ENCODE measurements at regions not wholly inside any gene's neighbourhood (a gene's known extent, or its start where the extent isn't known, plus 50 kb on each side); places are given as distances from the start of the nearest gene placed in this dataset.

- TF ChIP-seq, protein P1, sequence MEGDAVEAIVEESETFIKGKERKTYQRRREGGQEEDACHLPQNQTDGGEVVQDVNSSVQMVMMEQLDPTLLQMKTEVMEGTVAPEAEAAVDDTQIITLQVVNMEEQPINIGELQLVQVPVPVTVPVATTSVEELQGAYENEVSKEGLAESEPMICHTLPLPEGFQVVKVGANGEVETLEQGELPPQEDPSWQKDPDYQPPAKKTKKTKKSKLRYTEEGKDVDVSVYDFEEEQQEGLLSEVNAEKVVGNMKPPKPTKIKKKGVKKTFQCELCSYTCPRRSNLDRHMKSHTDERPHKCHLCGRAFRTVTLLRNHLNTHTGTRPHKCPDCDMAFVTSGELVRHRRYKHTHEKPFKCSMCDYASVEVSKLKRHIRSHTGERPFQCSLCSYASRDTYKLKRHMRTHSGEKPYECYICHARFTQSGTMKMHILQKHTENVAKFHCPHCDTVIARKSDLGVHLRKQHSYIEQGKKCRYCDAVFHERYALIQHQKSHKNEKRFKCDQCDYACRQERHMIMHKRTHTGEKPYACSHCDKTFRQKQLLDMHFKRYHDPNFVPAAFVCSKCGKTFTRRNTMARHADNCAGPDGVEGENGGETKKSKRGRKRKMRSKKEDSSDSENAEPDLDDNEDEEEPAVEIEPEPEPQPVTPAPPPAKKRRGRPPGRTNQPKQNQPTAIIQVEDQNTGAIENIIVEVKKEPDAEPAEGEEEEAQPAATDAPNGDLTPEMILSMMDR (IDR thresholded peaks at IDR 0.05; ENCODE audit: low read depth, low read length, poor library complexity, severe bottlenecking): no peak
- TF ChIP-seq EZH2phosphoT487 (IDR thresholded peaks at IDR 0.05; ENCODE audit: borderline replicate concordance, low read length): no peak
- H3F3A ChIP-seq (ENCODE audit: control insufficient read depth, insufficient read depth): no peaks in the 10 kb centered on the region
- H3K4me2 ChIP-seq (ENCODE audit: low read length): no peak overlapping the region
- H3K36me3 ChIP-seq (ENCODE audit: control insufficient read depth, low read length): no peaks in the 10 kb centered on the region
- H3K9me2 ChIP-seq (replicated peaks; ENCODE audit: control insufficient read depth, low read length): no peaks in the 10 kb centered on the region
- H3K27ac ChIP-seq (ENCODE audit: low read depth, low read length): no peak overlapping the region
- H4K20me1 ChIP-seq (ENCODE audit: control insufficient read depth, insufficient read depth, low read depth, low read length): no peaks in the 10 kb centered on the region
- H3K4me3 ChIP-seq (ENCODE audit: low read length): no peak overlapping the region
- no peaks in the 10 kb centered on the region for H3K79me2 ChIP-seq (ENCODE audit: control insufficient read depth, low read length)
- no peaks in the 10 kb centered on the region for H3K9me3 ChIP-seq (ENCODE audit: control insufficient read depth, insufficient read depth, low read length)
- no peaks in the 10 kb centered on the region for H3K4me1 ChIP-seq (ENCODE audit: control insufficient read depth, low read length)
- H3K27me3 ChIP-seq (ENCODE audit: control insufficient read depth, low read length): no peaks in the 10 kb centered on the region
Measured at GRCh38 chr6:8325743-8326142, 109.6 kb downstream of the SLC35B3 start.

DNA sequence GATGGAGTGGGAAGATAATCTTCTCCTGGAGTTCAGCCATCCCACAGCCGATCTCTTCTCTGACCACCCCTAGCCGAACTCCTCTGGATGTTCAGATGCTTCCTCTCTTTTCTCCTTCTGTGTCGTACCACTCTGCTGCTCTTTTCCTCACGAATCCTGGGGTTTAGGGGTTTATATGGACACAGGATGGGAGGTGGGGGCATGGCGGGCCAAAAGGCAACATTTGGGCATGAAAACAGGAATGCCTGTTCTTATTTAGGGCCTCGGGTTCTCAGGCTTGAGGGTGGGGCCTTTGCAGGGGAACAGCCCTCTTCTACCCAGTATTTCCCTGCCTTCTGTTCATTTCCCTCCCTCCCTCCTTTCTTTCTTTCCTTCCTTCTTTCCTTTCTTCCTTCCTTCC is 112.7 kb downstream of the SLC35B3 start:
- no peaks in the 10 kb centered on the region for H3K9me2 ChIP-seq (replicated peaks; ENCODE audit: control insufficient read depth, low read length)
- no peaks in the 10 kb centered on the region for H3K27me3 ChIP-seq (ENCODE audit: control insufficient read depth, low read length)
- no peaks in the 10 kb centered on the region for H4K20me1 ChIP-seq (ENCODE audit: control insufficient read depth, insufficient read depth, low read depth, low read length)
- H3K4me3 ChIP-seq (ENCODE audit: low read length): no peak overlapping the region
- TF ChIP-seq, protein P1 (IDR thresholded peaks at IDR 0.05; ENCODE audit: low read depth, low read length, poor library complexity, severe bottlenecking): no peak
- no peak for TF ChIP-seq EZH2phosphoT487 (IDR thresholded peaks at IDR 0.05; ENCODE audit: borderline replicate concordance, low read length)
- no peak overlapping the region for H3K27ac ChIP-seq (ENCODE audit: low read depth, low read length)
- H3K36me3 ChIP-seq (ENCODE audit: control insufficient read depth, low read length): no peaks in the 10 kb centered on the region
- H3K4me1 ChIP-seq (ENCODE audit: control insufficient read depth, low read length): no peaks in the 10 kb centered on the region
- no peaks in the 10 kb centered on the region for H3K9me3 ChIP-seq (ENCODE audit: control insufficient read depth, insufficient read depth, low read length)
- H3F3A ChIP-seq (ENCODE audit: control insufficient read depth, insufficient read depth): no peaks in the 10 kb centered on the region
- no peak overlapping the region for H3K4me2 ChIP-seq (ENCODE audit: low read length)
- no peaks in the 10 kb centered on the region for H3K79me2 ChIP-seq (ENCODE audit: control insufficient read depth, low read length)

GRCh38 chr6:8321671-8322404 is 113.5 kb downstream of the SLC35B3 start:
- H4K20me1 ChIP-seq (ENCODE audit: control insufficient read depth, insufficient read depth, low read depth, low read length): no peaks in the 10 kb centered on the region
- H3K4me3 ChIP-seq (ENCODE audit: low read length): no peak overlapping the region

DNA sequence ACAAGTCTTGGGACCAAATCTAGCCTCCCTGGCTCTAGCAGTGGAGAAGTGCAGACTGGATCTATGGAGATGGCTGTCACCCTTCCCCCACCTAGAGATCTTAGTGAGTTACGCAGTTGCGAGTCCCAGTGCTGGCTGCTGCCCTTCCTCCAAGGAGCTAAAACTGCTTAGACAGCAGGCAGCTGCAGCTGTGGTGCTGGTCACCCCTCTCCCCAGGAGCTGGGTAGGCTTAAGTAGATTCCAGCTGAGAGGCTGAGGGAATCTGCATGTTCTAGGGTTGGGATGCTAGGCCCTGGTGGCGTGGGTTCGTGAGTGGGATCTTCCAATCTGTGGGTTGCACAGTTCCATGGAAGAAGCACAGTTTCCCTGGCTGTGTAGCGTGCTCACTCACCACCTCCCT is 120.2 kb downstream of the SLC35B3 start:
- H3K4me1 ChIP-seq (ENCODE audit: control insufficient read depth, low read length): no peaks in the 10 kb centered on the region

More at GRCh38 chr6:8321671-8322404, 113.5 kb downstream of the SLC35B3 start:
- H3K4me1 ChIP-seq (ENCODE audit: control insufficient read depth, low read length): no peaks in the 10 kb centered on the region
- no peak for TF ChIP-seq EZH2phosphoT487 (IDR thresholded peaks at IDR 0.05; ENCODE audit: borderline replicate concordance, low read length)
- H3K9me2 ChIP-seq (replicated peaks; ENCODE audit: control insufficient read depth, low read length): no peaks in the 10 kb centered on the region
- H3K27ac ChIP-seq (ENCODE audit: low read depth, low read length): no peak overlapping the region
- H3K79me2 ChIP-seq (ENCODE audit: control insufficient read depth, low read length): no peaks in the 10 kb centered on the region
- no peaks in the 10 kb centered on the region for H3K9me3 ChIP-seq (ENCODE audit: control insufficient read depth, insufficient read depth, low read length)
- H3K4me2 ChIP-seq (ENCODE audit: low read length): no peak overlapping the region
- H3K27me3 ChIP-seq (ENCODE audit: control insufficient read depth, low read length): no peaks in the 10 kb centered on the region
- no peaks in the 10 kb centered on the region for H3F3A ChIP-seq (ENCODE audit: control insufficient read depth, insufficient read depth)
- H3K36me3 ChIP-seq (ENCODE audit: control insufficient read depth, low read length): no peaks in the 10 kb centered on the region

More for the DNA sequence above, 120.2 kb downstream of the SLC35B3 start:
- Histone ChIP-seq H3K4me2 (ENCODE audit: low read length) (no peak overlapping the region), H3F3A (ENCODE audit: control insufficient read depth, insufficient read depth) (no peaks in the 10 kb centered on the region), H3K36me3 (ENCODE audit: control insufficient read depth, low read length) (no peaks in the 10 kb centered on the region), H3K4me3 (ENCODE audit: low read length) (no peak overlapping the region), H3K9me2 (replicated peaks; ENCODE audit: control insufficient read depth, low read length) (no peaks in the 10 kb centered on the region), H4K20me1 (ENCODE audit: control insufficient read depth, insufficient read depth, low read depth, low read length) (no peaks in the 10 kb centered on the region), H3K79me2 (ENCODE audit: control insufficient read depth, low read length) (no peaks in the 10 kb centered on the region), H3K27me3 (ENCODE audit: control insufficient read depth, low read length) (no peaks in the 10 kb centered on the region), H3K27ac (ENCODE audit: low read depth, low read length) (no peak overlapping the region), H3K9me3 (ENCODE audit: control insufficient read depth, insufficient read depth, low read length) (no peaks in the 10 kb centered on the region)
- TF ChIP-seq, protein P1 (IDR thresholded peaks at IDR 0.05; ENCODE audit: low read depth, low read length, poor library complexity, severe bottlenecking): no peak
- no peak for TF ChIP-seq EZH2phosphoT487 (IDR thresholded peaks at IDR 0.05; ENCODE audit: borderline replicate concordance, low read length)

All from DOHH2 (cell line).